Stimulated activated CD4-positive, alpha-beta T cell treated with anti-CD3 and anti-CD28 coated beads, TNF-alpha, amount 100 ng/mL, for 24 hours (primary cell): ENCODE measurements at regions not wholly inside any gene's neighbourhood (a gene's known extent, or its start where the extent isn't known, plus 50 kb on each side); places are given as distances from the start of the nearest gene placed in this dataset.
"Not testable (repeated sequence)": the region's sequence is repeated elsewhere in the genome, so short reads cannot be mapped to it uniquely, and the experiment has no call there.

Experiments used
- DNase-seq, 3 experiments: peaks; one replicate each; pipeline ENCODE4 v3.0.0-alpha.2; 2020; ENCODE audit warnings: low read depth in 3 of 3

GRCh38 chr3:177778633-177779032, 581.4 kb upstream of the TBL1XR1 start:
- no peak for DNase-seq

- DNase-seq: no peak
Observed at GRCh38 chr3:177781686-177782161, 584.4 kb upstream of the TBL1XR1 start.

- no peak for DNase-seq
Observed at GRCh38 chr3:177783338-177783737, 586.1 kb upstream of the TBL1XR1 start.

GRCh38 chr3:177783767-177784166, 586.5 kb upstream of the TBL1XR1 start:
- DNase-seq: no peak

- no peak for DNase-seq
Observed at GRCh38 chr3:177787279-177788041, 590.2 kb upstream of the TBL1XR1 start.

DNA sequence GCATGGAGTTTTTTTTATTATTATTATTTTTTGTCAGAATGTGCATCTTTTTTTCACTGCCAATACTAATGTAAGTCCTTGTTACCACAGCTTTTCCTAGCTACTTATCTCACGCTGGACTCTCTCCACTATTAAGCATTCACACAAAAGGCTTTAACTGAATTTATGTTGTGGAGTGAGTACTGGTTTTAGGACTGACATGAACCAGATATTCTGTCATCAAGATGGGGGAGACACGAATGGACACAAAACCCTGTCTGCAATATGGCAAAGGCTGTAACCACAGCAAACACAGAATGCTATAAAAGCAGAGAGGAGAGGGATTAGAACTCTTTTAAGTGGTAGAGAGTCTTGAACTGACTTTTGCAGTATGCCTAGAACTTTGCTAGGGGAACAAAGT, 592.2 kb upstream of the TBL1XR1 start:
- DNase-seq: no peak

DNA sequence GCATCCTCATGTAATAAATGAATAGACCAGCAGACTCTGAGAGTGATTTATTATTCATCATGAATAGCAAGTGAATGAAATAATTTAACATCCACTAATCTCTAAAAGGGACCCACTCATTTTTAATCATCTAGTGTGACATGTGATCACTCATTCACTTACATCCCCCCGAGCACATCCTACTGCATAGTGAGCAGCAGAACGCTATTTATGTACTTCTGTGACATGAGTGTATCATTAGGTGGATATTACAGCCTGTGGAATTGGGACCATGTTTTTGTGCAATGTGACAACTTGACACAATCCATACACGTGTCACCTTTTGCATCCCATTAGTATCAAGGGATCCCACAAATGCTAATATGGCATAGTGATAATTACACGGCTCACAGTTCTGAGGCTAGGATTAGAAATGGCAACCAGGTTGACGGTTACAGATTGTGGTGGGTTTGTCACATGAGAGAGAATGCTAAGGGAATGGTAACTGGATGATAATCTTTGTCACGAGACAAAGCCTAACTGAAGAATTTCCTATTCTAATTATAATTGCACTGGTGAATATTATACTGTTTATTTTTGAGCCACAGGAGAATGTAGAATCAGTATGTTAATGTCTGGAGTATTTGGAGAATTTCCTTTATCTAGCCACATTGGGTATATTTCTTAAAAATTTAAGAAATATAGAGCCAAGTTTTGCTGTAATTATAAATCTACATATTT, 595.2 kb upstream of the TBL1XR1 start:
- no peak for DNase-seq

- DNase-seq: no peak
Observed at GRCh38 chr3:177793451-177793850, 596.2 kb upstream of the TBL1XR1 start.

GRCh38 chr3:177795216-177795615, 597.9 kb upstream of the TBL1XR1 start:
- DNase-seq: no peak

GRCh38 chr3:177795859-177796258, 598.6 kb upstream of the TBL1XR1 start:
- DNase-seq: no peak

DNA sequence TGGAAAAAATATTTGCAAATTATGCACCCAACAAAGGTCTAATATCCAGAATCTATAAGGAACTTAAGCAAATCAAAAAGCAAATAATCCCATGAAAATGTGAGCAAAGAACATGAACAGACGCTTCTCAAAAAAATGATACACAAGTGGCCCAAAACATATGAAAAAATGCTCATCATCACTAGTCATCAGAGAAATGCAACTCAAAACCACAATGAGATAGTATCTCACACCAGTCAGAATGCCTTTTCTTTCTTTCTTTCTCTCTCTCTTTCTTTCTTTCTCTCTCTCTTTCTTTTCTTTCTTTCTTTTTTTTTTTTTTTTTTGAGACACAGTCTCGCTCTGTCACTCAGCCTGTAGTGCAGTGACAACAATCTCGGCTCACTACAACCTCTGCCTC, 602.9 kb upstream of the TBL1XR1 start:
- not testable (repeated sequence) for DNase-seq

DNA sequence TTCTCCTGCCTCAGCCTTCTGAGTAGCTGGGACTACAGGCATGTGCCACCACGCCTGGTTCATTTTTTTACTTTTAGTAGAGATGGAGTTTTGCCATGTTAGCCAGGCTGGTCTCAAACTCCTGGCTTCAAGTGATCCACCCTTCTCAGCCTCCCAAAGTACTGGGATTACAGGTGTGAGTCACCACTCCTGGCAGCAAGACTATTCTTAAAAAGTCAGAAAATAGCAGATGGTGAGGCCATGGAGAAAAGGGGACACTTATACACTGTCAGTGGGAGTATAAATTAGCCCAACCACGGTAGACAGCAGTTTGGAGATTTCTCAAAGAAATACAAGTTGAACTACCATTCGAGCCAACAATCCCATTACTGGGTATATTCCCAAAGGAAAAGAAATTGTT, 603.3 kb upstream of the TBL1XR1 start:
- DNase-seq: no peak

DNA sequence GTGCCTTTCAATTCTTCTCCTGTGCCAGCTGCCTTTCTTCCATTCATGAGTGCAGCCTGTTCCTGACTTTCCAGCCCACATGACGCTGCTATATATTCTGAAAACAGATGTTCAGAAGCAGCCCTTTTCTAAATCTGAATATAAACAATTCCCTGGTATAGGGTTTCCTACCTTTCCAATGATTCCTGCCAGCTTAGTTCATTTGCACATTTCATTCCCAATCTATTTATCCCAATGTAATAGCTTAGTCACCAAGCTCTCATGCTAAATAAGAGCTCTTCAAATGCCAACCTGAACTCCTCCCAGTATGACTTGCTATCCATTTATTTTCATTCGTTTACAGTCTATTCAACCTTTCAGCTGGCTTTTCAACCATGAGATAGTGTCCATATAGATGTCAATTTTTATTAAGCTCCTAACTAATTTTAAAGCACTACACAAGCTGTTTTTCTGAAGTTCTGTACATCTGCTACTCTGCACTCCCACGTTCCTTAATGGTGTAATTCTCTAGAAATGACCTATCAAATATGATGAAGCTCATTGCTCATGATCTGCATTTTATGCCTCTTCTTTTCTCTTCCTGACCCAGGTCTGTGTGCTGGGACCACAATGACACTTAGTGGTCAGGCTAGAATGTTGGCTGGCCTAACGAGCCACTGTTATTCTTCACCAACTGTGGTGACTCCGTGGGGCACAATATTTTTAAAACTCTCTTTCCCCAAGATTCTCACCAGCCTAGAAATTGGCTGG, 605.0 kb upstream of the TBL1XR1 start:
- DNase-seq: no peak

GRCh38 chr3:177803500-177803899, 606.2 kb upstream of the TBL1XR1 start:
- DNase-seq: no peak

- no peak for DNase-seq
Observed at GRCh38 chr3:177804032-177804431, 606.8 kb upstream of the TBL1XR1 start.

DNA sequence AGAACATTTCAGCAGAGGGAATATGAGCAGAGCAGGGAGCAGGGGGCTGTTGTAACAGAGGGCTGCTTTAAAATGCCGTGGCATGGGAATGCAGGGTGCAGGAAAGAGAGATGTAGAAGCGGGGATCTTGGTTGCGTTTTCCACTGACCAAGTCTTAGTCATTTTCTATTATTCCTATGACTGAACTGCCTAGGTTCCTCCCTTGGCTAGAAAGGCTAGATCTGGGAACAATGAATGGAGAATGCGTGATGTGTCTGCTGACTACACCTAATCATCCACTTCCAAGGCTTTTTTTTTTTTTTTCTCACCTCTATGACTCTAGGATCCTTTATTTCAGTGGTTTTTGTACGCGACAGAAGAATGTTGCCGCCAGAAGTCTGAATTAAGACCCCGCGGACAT, 607.4 kb upstream of the TBL1XR1 start:
- DNase-seq: no peak

- no peak for DNase-seq
Observed at GRCh38 chr3:177807150-177807875, 610.0 kb upstream of the TBL1XR1 start.

DNA sequence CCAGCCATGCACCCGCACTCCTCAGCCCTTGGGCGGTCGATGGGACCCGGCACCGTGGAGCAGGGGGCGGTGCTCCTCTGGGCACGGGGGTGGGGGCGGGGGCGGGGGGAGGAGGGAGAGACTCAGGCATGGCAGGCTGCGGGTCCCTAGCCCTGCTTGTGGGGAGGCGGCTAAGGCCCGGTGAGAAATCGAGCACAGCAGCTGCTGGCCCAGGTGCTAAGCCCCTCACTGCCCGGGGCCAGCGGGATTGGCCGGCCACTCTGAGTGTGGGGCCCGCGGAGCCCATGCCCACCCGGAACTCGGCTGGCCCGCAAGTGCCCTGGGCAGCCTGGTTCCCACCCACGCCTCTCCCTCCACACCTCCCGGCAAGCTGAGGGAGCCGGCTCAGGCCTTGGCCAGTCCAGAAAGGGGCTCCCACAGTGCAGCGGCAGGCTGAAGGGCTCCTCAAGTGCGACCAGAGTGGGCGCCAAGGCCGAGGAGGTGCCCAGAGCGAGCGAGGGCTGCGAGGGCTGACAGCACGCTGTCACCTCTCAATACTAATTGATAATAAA, 611.7 kb upstream of the TBL1XR1 start:
- DNase-seq: not testable (repeated sequence)

DNA sequence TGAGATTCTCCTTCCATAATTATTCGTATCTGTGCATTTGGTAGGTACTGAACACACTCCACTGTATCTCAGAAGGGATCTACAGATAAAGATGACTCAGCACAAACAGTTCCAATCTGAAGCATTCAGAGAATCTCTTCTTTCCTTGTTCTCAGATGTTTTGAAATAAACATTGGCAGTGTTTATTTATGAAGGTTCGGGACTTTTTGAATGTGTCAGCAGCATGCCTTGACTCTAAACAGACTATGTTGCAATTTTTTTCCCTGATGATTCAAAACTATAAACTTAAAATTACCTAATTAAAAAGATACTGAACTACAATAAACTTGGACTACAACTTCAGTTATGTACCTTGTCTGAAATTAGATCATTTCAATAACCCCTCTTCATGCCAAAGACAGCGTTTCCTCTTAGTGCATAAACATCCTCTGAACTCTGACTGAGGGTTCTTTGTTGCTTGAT, 612.9 kb upstream of the TBL1XR1 start:
- no peak for DNase-seq

GRCh38 chr3:177811112-177811511, 613.8 kb upstream of the TBL1XR1 start:
- DNase-seq: no peak

GRCh38 chr3:177811835-177812234, 614.6 kb upstream of the TBL1XR1 start:
- no peak for DNase-seq
